Stimulated activated CD8-positive, alpha-beta memory T cell treated with anti-CD3 and anti-CD28 coated beads, Interleukin-7, amount 100 ng/mL, for 48 hours (primary cell): ENCODE measurements at regions not wholly inside any gene's neighbourhood (a gene's known extent, or its start where the extent isn't known, plus 50 kb on each side); places are given as distances from the start of the nearest gene placed in this dataset.

Source experiments
- DNase-seq, 2 donors: peaks; one replicate each; pipeline ENCODE4 v3.0.0-alpha.2; 2020; ENCODE audit warnings: low read depth in 1 of 2; ENCODE audit errors: extremely low read depth in 1 of 2

DNA sequence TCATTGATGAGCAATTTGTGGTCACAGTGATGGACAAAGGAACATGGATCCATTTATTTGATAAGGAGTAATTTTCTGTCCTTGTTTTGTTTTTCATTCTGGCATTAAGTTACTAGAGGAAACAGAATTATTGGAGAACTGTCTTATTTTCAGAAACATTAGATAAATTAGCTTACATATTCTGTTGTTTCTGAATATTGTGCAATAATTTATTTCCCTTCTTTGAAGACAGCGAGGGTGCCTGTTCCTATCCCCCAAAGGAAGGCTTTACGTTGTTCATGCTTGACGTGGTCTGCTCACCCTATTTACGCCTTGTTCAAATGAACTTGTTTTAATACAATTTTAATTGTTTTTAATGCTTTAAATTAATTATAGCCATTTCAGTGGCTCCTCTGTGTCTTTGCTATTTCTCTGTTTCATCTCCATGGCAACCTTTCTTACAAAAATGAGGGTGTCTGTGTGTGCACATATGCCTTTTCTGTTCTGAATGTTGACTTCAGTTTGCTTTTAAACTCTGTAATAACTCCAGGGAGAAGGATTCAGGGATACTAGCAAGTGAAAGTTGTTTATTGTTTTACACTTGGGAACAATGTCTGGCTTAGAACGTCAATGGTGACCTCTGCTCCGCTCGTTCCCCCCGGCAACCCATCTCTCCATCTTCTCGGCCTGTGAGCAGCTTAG lies 138.3 kb upstream of the PLET1 start:
- DNase-seq = no peak

DNA sequence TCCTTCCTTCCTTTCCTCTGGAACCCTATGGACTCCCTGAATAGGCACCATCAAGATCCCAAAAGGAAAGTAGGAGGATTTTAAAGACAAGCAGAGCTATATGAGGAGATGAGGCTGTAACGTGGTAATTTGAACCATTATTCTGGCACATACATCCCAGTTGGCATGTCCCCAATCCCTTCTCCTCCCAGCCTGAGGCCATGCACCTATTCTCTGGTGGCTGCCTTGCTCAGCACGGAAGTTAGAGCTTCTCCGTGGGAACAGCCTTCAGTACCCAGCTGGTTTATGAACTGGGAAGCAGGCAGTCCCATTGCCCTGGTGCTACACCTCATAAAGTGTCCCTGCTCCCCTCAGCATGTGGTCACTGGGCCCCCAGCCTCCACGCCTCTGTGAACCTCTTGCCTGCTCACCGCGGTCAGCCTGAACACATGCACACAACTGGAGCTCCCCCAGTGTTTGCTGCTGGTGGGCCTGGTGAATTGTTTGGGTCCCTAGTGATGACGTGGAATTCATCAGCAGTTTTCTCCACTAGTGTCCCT lies 139.9 kb upstream of the PLET1 start:
- no peak for DNase-seq

- DNase-seq = no peak
Observed at GRCh38 chr11:112401036-112401769, 140.5 kb upstream of the PLET1 start.

GRCh38 chr11:112403432-112403831 lies 142.8 kb upstream of the PLET1 start:
- DNase-seq = no peak

- DNase-seq = no peak
Observed at GRCh38 chr11:112404112-112404511, 143.5 kb upstream of the PLET1 start.

- DNase-seq = no peak
Observed at GRCh38 chr11:112408517-112408916, 147.9 kb upstream of the PLET1 start.

- no peak for DNase-seq
Observed at GRCh38 chr11:112410325-112410724, 149.7 kb upstream of the PLET1 start.

- no peak for DNase-seq
Observed at GRCh38 chr11:112412383-112412782, 151.7 kb upstream of the PLET1 start.

DNA sequence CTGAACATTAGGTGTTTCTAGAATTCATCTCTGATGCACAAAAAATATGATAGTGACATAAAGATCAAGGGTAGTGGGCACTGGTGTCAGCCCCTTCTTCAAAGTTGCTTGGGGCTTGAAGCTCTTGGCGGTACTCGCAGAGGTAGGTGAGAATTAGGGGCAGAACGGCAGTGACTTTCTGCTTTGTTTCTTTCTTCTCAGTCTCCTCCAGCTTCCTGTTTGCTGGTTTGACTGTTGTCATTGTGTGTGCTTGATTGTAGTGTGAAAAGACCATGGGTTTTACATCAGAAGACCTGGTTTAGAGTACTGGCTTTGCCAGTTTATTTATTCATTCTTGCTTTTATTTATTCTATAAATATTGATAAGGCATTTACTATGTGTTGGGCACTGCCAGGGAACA lies 156.7 kb upstream of the PLET1 start:
- DNase-seq = no peak

DNA sequence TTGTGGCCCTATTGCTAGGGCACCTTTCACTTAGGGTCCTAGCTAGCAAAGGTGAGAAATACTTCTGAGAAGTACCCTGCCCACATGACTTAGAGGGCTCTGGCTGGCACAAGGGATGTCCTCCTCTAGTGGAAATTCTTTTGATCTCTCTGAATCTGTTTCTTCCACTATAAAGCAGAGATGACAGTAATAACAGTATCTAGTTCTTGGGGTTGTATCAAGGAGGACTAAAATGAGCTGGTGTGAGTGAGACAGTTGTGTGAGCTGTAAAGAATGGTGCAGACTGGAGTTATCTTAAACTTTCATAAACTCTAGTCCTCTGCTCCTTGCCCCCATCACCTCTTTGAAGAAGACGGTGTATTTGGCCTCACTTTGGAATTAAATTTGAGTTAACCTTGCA lies 157.8 kb upstream of the PLET1 start:
- no peak for DNase-seq

DNA sequence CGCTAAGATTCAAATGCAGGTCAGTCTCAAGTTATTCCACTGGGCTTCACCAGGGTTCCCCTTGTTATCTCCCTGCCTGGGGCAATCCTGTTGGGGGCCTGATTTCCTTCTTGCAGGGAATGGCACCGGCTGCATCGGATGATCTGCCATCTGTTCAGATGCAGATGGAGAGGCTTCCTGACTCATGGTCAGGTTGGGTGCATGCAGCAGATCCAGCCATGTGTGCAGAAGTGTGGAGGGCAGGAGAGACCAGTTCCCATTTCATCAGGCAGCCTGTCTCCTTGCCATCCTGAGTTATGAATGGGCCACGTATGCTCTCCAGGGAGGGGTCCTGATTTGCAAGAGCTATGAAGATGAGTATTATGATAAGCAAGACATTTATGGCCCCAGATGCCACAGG lies 161.2 kb upstream of the PLET1 start:
- no peak for DNase-seq

DNA sequence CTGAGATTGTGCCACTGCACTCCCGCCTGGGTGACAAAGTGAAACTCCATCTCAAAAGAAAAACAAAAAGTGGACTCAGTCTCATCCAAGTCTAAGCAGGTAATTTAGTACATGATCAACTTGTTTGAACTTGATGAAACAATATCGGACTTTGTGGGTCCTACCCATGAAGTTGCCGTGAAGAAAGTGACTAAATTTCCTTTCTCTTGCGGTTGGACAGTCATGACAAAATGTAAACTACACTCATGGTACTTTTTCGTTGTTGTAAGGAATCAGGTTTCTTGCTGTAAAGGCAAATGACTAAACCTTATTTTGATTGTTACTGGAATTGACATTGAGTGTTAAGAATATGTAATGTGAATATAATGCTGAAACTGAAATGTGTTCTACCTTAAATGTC lies 164.5 kb upstream of the PLET1 start:
- DNase-seq = no peak

GRCh38 chr11:112437096-112437495 lies 176.4 kb upstream of the PLET1 start:
- no peak for DNase-seq

DNA sequence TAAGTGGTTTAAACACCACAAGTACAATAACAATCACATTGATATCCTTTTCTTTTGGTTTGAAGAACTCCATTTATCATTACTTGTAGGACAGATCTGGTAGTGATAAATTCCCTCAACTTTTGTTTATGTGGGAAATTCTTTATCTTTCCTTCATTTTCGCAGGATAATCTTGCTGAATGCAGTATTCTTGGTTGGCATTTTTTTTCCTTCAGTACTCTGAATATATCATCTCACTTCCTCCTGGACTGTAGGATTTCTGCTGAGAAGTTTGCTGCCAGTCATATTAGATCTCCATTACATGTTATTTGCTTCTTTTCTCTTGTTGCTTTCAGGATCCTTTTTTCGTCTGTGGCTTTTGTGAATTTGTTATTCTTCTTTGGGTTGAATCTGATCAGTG lies 179.0 kb upstream of the PLET1 start:
- no peak for DNase-seq

DNA sequence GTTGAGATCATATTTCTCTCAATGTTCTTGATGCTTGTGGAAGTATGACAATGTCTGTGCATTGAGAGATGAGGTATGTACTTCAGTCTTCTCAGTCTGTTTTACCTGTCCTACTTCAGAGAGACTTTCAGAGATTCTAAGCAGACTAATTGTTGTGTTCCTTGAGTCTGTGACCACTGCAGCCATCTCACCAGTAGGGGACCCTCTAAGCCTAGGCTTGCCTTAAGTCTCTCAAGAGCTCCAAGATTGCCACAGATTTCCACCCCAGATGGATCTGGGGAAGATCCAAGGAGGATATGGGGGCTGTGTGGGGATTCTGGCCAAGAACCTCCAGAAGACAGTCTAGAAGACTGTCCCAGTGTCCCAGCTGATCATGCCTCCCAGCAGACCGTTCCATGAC lies 179.9 kb upstream of the PLET1 start:
- DNase-seq = no peak

DNA sequence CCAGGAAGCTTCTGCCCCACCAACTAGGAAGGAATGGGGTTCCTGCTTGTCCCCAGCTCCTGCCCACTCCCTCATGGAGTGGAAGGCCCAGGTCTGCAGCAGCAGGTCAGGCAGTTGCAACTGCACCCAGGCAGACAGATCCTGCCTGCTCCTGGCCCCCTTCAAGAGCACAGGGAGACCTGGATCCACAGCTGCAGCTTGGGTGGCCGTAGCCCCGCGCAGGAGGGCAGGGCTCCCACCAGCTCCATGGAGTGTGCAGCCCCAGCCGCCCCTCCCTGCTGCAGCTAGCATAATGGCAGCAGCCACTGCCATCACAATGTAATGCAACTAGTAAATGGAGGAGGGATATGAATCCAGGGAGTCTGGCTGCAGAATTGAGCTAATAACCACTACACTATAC lies 187.5 kb upstream of the PLET1 start:
- no peak for DNase-seq

- no peak for DNase-seq
Observed at GRCh38 chr11:112448806-112449205, 188.1 kb upstream of the PLET1 start.

DNA sequence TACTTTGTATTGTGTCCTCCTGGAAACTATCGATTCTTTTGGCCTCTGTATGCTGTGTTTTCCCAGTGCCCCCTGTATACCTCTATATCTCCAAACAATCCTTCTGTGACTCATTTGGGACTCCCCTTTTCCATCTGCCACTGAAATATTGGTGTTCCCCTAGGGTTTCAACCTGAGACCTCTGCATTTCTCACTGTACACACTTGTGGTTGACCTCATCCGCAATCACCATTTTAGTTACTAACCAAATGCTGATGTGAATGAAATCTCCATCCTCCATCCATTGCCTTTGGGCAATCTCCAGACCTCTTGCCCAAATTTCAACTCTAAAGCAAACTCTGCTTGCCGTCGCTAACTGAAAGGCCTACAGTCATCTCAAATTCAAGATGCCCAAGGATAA lies 190.6 kb upstream of the PLET1 start:
- no peak for DNase-seq

DNA sequence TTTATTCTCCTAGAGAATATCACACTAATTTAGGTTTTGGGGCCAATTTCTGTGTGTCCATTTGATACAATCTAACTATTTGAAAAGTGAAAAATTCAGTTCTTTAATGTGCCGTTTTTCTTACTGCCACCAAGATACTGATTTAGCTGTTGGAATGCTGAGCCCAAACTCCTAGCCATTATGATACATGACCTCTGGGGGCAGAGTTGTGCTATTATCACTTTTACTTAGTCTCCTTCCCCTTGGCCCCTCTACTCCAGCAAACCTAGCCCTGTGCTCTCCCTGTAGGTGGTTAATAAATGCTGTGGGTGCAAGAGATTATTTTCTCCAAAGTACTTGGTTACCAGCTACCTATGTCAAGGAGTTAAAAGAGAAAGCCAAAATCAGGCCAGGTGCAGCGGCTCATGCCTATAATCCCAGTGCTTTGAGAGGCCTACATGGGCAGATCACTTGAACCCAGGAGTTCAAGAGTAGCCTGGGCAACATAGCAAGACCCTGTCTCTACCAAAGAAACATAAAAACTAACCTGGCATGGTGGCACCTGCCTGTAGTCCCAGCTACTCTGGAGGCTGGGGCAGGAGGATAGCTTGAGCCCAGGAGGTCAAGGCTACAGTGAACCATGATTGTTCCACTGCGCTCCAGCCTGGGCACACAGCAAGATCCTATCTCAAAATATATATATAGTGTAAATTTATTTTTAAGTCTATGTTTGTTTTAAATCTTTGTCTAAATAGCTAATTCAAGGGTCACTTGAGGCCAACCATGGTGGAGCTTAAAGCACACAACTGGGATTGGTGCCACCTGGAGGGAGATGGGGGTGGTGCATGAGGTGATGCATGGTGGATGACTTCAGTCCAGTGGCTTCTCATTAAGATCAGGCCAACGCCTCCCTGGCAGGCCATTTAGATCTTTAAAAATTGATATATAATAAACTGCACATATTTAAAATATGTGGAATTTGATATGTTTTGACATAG lies 193.2 kb upstream of the PLET1 start:
- peak in 1 of 2 donors; percentile 17 for DNase-seq

- no peak for DNase-seq
Observed at GRCh38 chr11:112454841-112455240, 194.2 kb upstream of the PLET1 start.

DNA sequence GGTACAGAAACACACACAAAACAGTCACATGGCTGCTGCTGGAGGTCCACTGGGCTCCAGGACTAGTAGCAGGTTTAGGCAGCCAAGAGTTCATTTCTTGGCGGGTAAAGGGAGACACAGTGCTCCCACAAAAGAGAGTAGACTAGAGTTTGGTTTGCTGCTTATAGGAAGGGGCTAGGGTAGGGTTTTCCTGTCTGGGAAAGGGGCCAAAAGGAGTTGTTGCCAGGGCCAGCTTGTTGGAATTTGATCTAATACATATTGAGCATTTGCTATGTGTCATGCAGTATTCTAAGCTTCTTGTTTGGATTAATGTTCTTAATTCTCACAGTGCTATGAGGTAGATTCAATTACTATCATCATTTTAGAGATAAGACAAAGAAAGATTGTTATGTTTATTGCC lies 195.1 kb upstream of the PLET1 start:
- no peak for DNase-seq
